ENCODE measurements at regions not wholly inside any gene's neighbourhood (a gene's known extent, or its start where the extent isn't known, plus 50 kb on each side); places are given as distances from the start of the nearest gene placed in this dataset.

GRCh38 chr7:118580743-118581382 is 356.4 kb downstream of the ANKRD7 start:
- Histone ChIP-seq H3K4me2 (ENCODE audit: low read depth, low read length) (no peak overlapping the region), H2AK5ac (ENCODE audit: low read depth, low read length) (no peak overlapping the region), H3K14ac (replicated peaks; ENCODE audit: low read depth, low read length) (no peak overlapping the region), H3K18ac (ENCODE audit: low read depth, low read length) (no peak overlapping the region), H4K8ac (ENCODE audit: low read depth in 2 of 2, low read length in 2 of 2) (no peak overlapping the region), H3K4ac (ENCODE audit: low read depth, low read length) (no peak overlapping the region), H4K91ac (ENCODE audit: insufficient read depth, low read depth, low read length) (no peak overlapping the region), H3K56ac (ENCODE audit: extremely low read depth, insufficient read depth, low read length) (no peak overlapping the region), H3K9me3 (ENCODE audit: control insufficient read depth, insufficient read depth, low read length) (no peaks in the 10 kb centered on the region), H2AFZ (replicated peaks; ENCODE audit: low read length, poor library complexity) (no peak overlapping the region), H2AK9ac (replicated peaks; ENCODE audit: low read depth, low read length, poor library complexity) (no peak overlapping the region), H3K27ac (ENCODE audit: insufficient read depth, low read length) (no peak overlapping the region), H3K79me1 (ENCODE audit: low read depth in 1 of 2, low read length in 2 of 2) (no peaks in the 10 kb centered on the region), H3K23ac (ENCODE audit: low read depth, low read length) (no peak overlapping the region), H3K9me1 (ENCODE audit: insufficient read depth, low read length) (no peaks in the 10 kb centered on the region), H2BK120ac (ENCODE audit: low read depth, low read length) (no peak overlapping the region), H4K5ac (ENCODE audit: low read depth, low read length) (no peak overlapping the region), H2BK5ac (ENCODE audit: low read depth, low read length, poor library complexity, severe bottlenecking) (no peak overlapping the region), H4K20me1 (ENCODE audit: insufficient read depth, low read length) (no peaks in the 10 kb centered on the region), H3K9ac (ENCODE audit: low read depth, low read length) (no peak overlapping the region), H3K36me3 (ENCODE audit: control insufficient read depth, insufficient read depth, low read length) (no peaks in the 10 kb centered on the region), H3K4me3 (ENCODE audit: insufficient read depth, low read depth, low read length) (no peak overlapping the region), H2BK20ac (ENCODE audit: low read depth, low read length) (no peak overlapping the region), H3K27me3 (ENCODE audit: control insufficient read depth, insufficient read depth, low read length) (no peaks in the 10 kb centered on the region), H3K4me1 (ENCODE audit: control insufficient read depth, insufficient read depth, low read length) (no peaks in the 10 kb centered on the region), H2BK15ac (ENCODE audit: low read depth, low read length) (no peak overlapping the region)
- dilution Hi-C loops (cut with HindIII; ENCODE audit: low sequenced_read_pairs, unreplicated experiment) = no loop called here
- no peak for TF ChIP-seq USF2 (IDR thresholded peaks at IDR 0.05; ENCODE audit: low read depth, low read length)
- no peak for TF ChIP-seq MXI1 (IDR thresholded peaks at IDR 0.05; ENCODE audit: borderline replicate concordance, low read depth, low read length)
- 60% methylated on average over 2 of the region's 3 CpGs; no CpG with 5 or more reads in 1 of the 2 experiments for WGBS, 2 experiments (ENCODE audit: extremely low coverage in 2 of 2, insufficient read length in 1 of 2)
- CTCF ChIA-PET = no interaction called here
- POLR2A ChIA-PET (ENCODE audit: unreplicated experiment) = no interaction called here
- ATAC-seq (ENCODE audit: low read depth) (no peak), DNase-seq (no peak)
- no TSS peak for BruUV-seq (replicated peaks)
- in situ Hi-C loops (cut with MboI; ENCODE audit: low sequenced_read_pairs) = no loop called here
- intact Hi-C loops (cut with micrococcal nuclease) = no loop called here

Data from IMR-90 (cell line).